Ovary (tissue), 7 donors: ENCODE measurements at regions not wholly inside any gene's neighbourhood (a gene's known extent, or its start where the extent isn't known, plus 50 kb on each side); places are given as distances from the start of the nearest gene placed in this dataset. TPM values are rescaled to one million over a fixed set of nuclear protein-coding genes. Genes with fewer than 3 reads are reported as not detected.

Source experiments
- DNase-seq, 5 donors: peaks; one replicate each; pipeline ENCODE4 v3.0.0-alpha.2; 2019 to 2020
- H3K27ac ChIP-seq, 2 donors: fragments of 200-600 bp; one replicate each; pipeline versions ENCODE4 v1.5.1 to v1.8.0; 2019 to 2022
- H3K27me3 ChIP-seq: fragments of 200-600 bp; one replicate; pipeline ENCODE4 v1.8.0; 2022
- H3K36me3 ChIP-seq: fragments of 200-600 bp; sonication (generic); one replicate; pipeline ENCODE4 v1.5.1; 2019
- H3K4me1 ChIP-seq: one replicate; pipeline ENCODE4 v1.8.1; 2013; ENCODE audit warnings: mild to moderate bottlenecking, moderate library complexity; ENCODE audit not compliant: insufficient read depth
- H3K4me3 ChIP-seq: fragments of 200-600 bp; sonication (generic); one replicate; pipeline ENCODE4 v1.5.1; 2017
- H3K9me3 ChIP-seq, 2 donors: fragments of 200-600 bp in 1 of 2; sonication (generic) in 1 of 2; one replicate each; pipeline versions ENCODE4 v1.5.1 to v1.8.1; 2013 to 2019; ENCODE audit warnings: mild to moderate bottlenecking in 1 of 2, moderate library complexity in 1 of 2
- CTCF ChIP-seq, 3 donors: fragments of 450-650 bp in 2 of 3; fragments of 200-600 bp in 1 of 3; IDR thresholded peaks; one replicate each; pipeline versions ENCODE4 v1.5.1 to v1.8.0; 2016 to 2022; ENCODE audit warnings: antibody characterized with exemption in 3 of 3, mild to moderate bottlenecking in 1 of 3
- EP300 ChIP-seq: sonication (generic); formaldehyde crosslinking; IDR thresholded peaks from one replicate; pipeline ENCODE4 v1.6.1; 2017; ENCODE audit warnings: antibody characterized with exemption
- POLR2A ChIP-seq: fragments of 450-650 bp; IDR thresholded peaks from one replicate; pipeline ENCODE4 v1.6.1; 2017; ENCODE audit warnings: antibody characterized with exemption, mild to moderate bottlenecking, moderate library complexity
- intact Hi-C, 4 donors: fragments of 100-400 bp; cut with DNase I; formaldehyde crosslinking; loops; one replicate each; pipeline versions ENCODE4 v1.11.0 to v1.15.1; 2022 to 2023
- small RNA-seq: library from RNA; depleted of rRNA; stranded (forward); fragments of <200 nt; gene quantifications from one replicate; pipeline ENCODE3, GENCODE V24; 2016
- donor health status: DM: no; HTN: no; CAD: no; lungs with moderate emphysema.
- donor health status: DM: no; HTN: no; CAD: no.
- donor health status: Bipolar disorder and iron deficiency.
- donor health status: DM: no; HTN: no; CAD: no.
- donor health status: DM: yes; HTN: yes; CAD: no.

GRCh38 chr3:181040030-181040429, 50.5 kb upstream of the DNAJC19 start:
- H3K9me3 ChIP-seq: no peaks in the 10 kb centered on the region
- no peak for TF ChIP-seq POLR2A
- TF ChIP-seq EP300: no peak
- TF ChIP-seq CTCF (IDR thresholded peaks at IDR 0.05): no peak
- intact Hi-C loops: no loop called here

More at GRCh38 chr3:181040030-181040429, 50.5 kb upstream of the DNAJC19 start:
- DNase-seq: no peak
- H3K4me3 ChIP-seq: no peak overlapping the region
- no peak overlapping the region for H3K27ac ChIP-seq
- H3K36me3 ChIP-seq: no peaks in the 10 kb centered on the region
- H3K27me3 ChIP-seq: no peaks in the 10 kb centered on the region
- no peaks in the 10 kb centered on the region for H3K4me1 ChIP-seq

Small RNA genes lying in the stretch of these regions (small RNA-seq; reads per million reads assigned to genes)
- not detected for gene AC083904.1
- 0.20 reads per million for gene RNU6-4P
